HCT116 (cell line): ENCODE measurements at regions not wholly inside any gene's neighbourhood (a gene's known extent, or its start where the extent isn't known, plus 50 kb on each side); places are given as distances from the start of the nearest gene placed in this dataset.

ENCODE experiments used
- ATAC-seq: fragments of 200-7000 bp; cut with Tn5 transposase; 2 replicates; pipeline ENCODE4 v1.9.1; 2020; ENCODE audit warnings: mild to moderate bottlenecking, moderate library complexity
- BruUV-seq: library from RNA; stranded (reverse); fragments of 400-500 nt; replicated peaks from 2 replicates; lab custom pipeline; 2021; lab: Mats Ljungman, UMichigan
- CTCF ChIA-PET: fragments of 300-600 bp; sonication (Branson Sonifier 250); formaldehyde crosslinking; loops from one replicate; lab custom pipeline; 2021; ENCODE audit warnings: antibody characterized with exemption; lab: Charles Lee
- POLR2A ChIA-PET: fragments of 300-600, 350-600 bp; sonication (Branson Sonifier 250); formaldehyde crosslinking; loops from one replicate; lab custom pipeline; 2021; ENCODE audit warnings: antibody characterized with exemption; lab: Charles Lee
- RAD21 ChIA-PET, 2 experiments: fragments of 300-600 bp; sonication (Branson Sonifier 250); formaldehyde crosslinking; loops; one replicate each; lab custom pipeline; 2023; ENCODE audit warnings: low total read pairs in 2 of 2; ENCODE audit not compliant: uncharacterized antibody in 2 of 2, unreplicated experiment in 2 of 2, low non-redundant PET in 1 of 2; lab: Charles Lee
- DNase-seq: peaks from one replicate; pipeline ENCODE4 v3.0.0-alpha.2; 2010; ENCODE audit warnings: low read depth, low spot score
- H2AFZ ChIP-seq: fragments of 200-600 bp; shearing (Covaris generic), sonication (generic); 2 replicates; pipeline ENCODE4 v1.6.1; 2017; ENCODE audit warnings: low read depth, mixed run types, mixed read lengths, antibody characterized with exemption, low read length; ENCODE audit not compliant: poor library complexity, severe bottlenecking
- H3K27ac ChIP-seq: 2 replicates; pipeline ENCODE4 v1.5.1; 2012; ENCODE audit warnings: low read depth, low read length
- H3K27me3 ChIP-seq: fragments of 200-600 bp; sonication (generic); 2 replicates; pipeline ENCODE4 v1.6.1; 2016; ENCODE audit warnings: mixed run types, low read length, mixed read lengths; ENCODE audit not compliant: insufficient read depth
- H3K36me3 ChIP-seq, 2 experiments: fragments of 200-500 bp in 1 of 2; fragments of 200-600 bp in 1 of 2; sonication (Bioruptor generic) in 1 of 2; sonication (generic) in 1 of 2; 2 replicates each; pipeline versions ENCODE4 v1.5.1 to v1.6.1; 2014 to 2016; ENCODE audit warnings: low read length in 2 of 2, inconsistent platforms in 1 of 2, mixed read lengths in 1 of 2, mixed run types in 1 of 2; ENCODE audit not compliant: insufficient read depth in 2 of 2, control insufficient read depth in 1 of 2
- H3K4me1 ChIP-seq, 2 experiments: fragments of 200-600 bp in 1 of 2; sonication (generic) in 1 of 2; 2 replicates each; pipeline versions ENCODE4 v1.5.1 to v1.6.1; 2012 to 2017; ENCODE audit warnings: low read length in 2 of 2, inconsistent platforms in 1 of 2, mild to moderate bottlenecking in 1 of 2, mixed read lengths in 1 of 2, mixed run types in 1 of 2, moderate library complexity in 1 of 2; ENCODE audit not compliant: insufficient read depth in 2 of 2, control insufficient read depth in 1 of 2
- H3K4me2 ChIP-seq: fragments of 200-600 bp; sonication (generic); 2 replicates; pipeline ENCODE4 v1.6.1; 2017; ENCODE audit warnings: mixed run types, low read length, mixed read lengths
- H3K4me3 ChIP-seq, 2 experiments: fragments of 200-600 bp in 1 of 2; sonication (generic) in 1 of 2; replicated peaks in 1 of 2; 2 replicates each; pipeline ENCODE4 v1.5.1; 2011 to 2016; ENCODE audit warnings: low read length in 2 of 2, control low read depth in 1 of 2, low read depth in 1 of 2, mild to moderate bottlenecking in 1 of 2, mixed read lengths in 1 of 2, mixed run types in 1 of 2
- H3K79me2 ChIP-seq: fragments of 200-600 bp; sonication (generic); 2 replicates; pipeline ENCODE4 v1.6.1; 2017; ENCODE audit warnings: mild to moderate bottlenecking, mixed run types, low read length, moderate library complexity, mixed read lengths; ENCODE audit not compliant: insufficient read depth
- H3K9ac ChIP-seq: fragments of 200-600 bp; sonication (generic); 2 replicates; pipeline ENCODE4 v1.6.1; 2016; ENCODE audit warnings: low read length, mixed read lengths
- H3K9me2 ChIP-seq: fragments of 200-600 bp; sonication (generic), shearing (Covaris generic); 2 replicates; pipeline ENCODE4 v1.6.1; 2017; ENCODE audit warnings: mixed run types, mild to moderate bottlenecking, moderate library complexity; ENCODE audit not compliant: insufficient read depth
- H3K9me3 ChIP-seq, 2 experiments: fragments of 200-500 bp in 1 of 2; fragments of 200-600 bp in 1 of 2; sonication (Bioruptor generic) in 1 of 2; sonication (generic) in 1 of 2; 2 replicates each; pipeline ENCODE4 v1.6.1; 2014 to 2017; ENCODE audit warnings: low read length in 2 of 2, mixed read lengths in 2 of 2, inconsistent platforms in 1 of 2, low read depth in 1 of 2, mild to moderate bottlenecking in 1 of 2, mixed run types in 1 of 2, moderate library complexity in 1 of 2; ENCODE audit not compliant: control insufficient read depth in 1 of 2, insufficient read depth in 1 of 2
- H4K20me1 ChIP-seq: fragments of 200-600 bp; sonication (generic), shearing (Covaris generic); 2 replicates; pipeline ENCODE4 v1.6.1; 2017; ENCODE audit warnings: mixed run types, mild to moderate bottlenecking, moderate library complexity; ENCODE audit not compliant: insufficient read depth
- CEBPB ChIP-seq: IDR thresholded peaks from 2 replicates; pipeline ENCODE4 v1.6.1; 2012; ENCODE audit warnings: low read depth
- CTCF ChIP-seq, 3 experiments: fragments of 200-600 bp in 1 of 3; sonication (generic) in 1 of 3; IDR thresholded peaks in 2 of 3; conservative IDR thresholded peaks in 1 of 3; 2 replicates each; pipeline ENCODE4 v1.5.1; 2012 to 2017; ENCODE audit warnings: low read depth in 2 of 3, low read length in 2 of 3, antibody characterized with exemption in 1 of 3, borderline replicate concordance in 1 of 3, control low read depth in 1 of 3, mild to moderate bottlenecking in 1 of 3, mixed read lengths in 1 of 3, mixed run types in 1 of 3, moderate library complexity in 1 of 3; ENCODE audit not compliant: insufficient read depth in 1 of 3
- EZH2 ChIP-seq: fragments of 200-600 bp; sonication (generic); IDR thresholded peaks from 2 replicates; pipeline ENCODE4 v1.6.1; 2017; ENCODE audit warnings: antibody characterized with exemption, mixed run types
- EZH2phosphoT487 ChIP-seq: fragments of 200-600 bp; IDR thresholded peaks from 2 replicates; pipeline ENCODE4 v1.6.1; 2018; ENCODE audit warnings: antibody characterized with exemption, borderline replicate concordance
- FOSL1 ChIP-seq: IDR thresholded peaks from 2 replicates; pipeline ENCODE4 v1.6.1; 2012; ENCODE audit warnings: low read depth
- MAX ChIP-seq: IDR thresholded peaks from 2 replicates; pipeline ENCODE4 v1.6.1; 2012
- POLR2A ChIP-seq: IDR thresholded peaks from 2 replicates; pipeline ENCODE4 v1.7.0; 2011; ENCODE audit warnings: borderline replicate concordance; ENCODE audit not compliant: insufficient read depth, insufficient read length; ENCODE audit errors: extremely low read depth
- POLR2AphosphoS5 ChIP-seq: IDR thresholded peaks from 2 replicates; pipeline ENCODE4 v1.6.1; 2011; ENCODE audit warnings: mild to moderate bottlenecking, low read depth, low read length, moderate library complexity
- RAD21 ChIP-seq: IDR thresholded peaks from 2 replicates; pipeline ENCODE4 v1.6.1; 2012; ENCODE audit warnings: low read depth, mild to moderate bottlenecking
- YY1 ChIP-seq: IDR thresholded peaks from 2 replicates; pipeline ENCODE4 v1.6.1; 2011; ENCODE audit warnings: low read length, low read depth, moderate library complexity, mild to moderate bottlenecking; ENCODE audit not compliant: insufficient replicate concordance; ENCODE audit errors: extremely low read depth
- ZFX ChIP-seq: fragments of 450-650 bp; IDR thresholded peaks from 2 replicates; pipeline ENCODE4 v1.6.1; 2017
- intact Hi-C: fragments of 100-400 bp; cut with micrococcal nuclease; formaldehyde crosslinking; loops from 2 replicates; pipeline ENCODE4 v1.10.0; 2022

- ATAC-seq (peak; percentile 98), DNase-seq (peak; percentile 57)
- ChIA-PET CTCF (interaction anchor here (1.1 to 2.6 kb wide), 4 partner anchors 11 to 1113 kb away, joined by 3 to 18 read pairs (median 4); no protein-coding TSS in a partner anchor), RAD21 (interaction anchor here (0.6 to 1.2 kb wide), 2 partner anchors 149 kb away, joined by 3 to 7 read pairs; no protein-coding TSS in a partner anchor), POLR2A (no interaction called here)
- no peaks in the 10 kb centered on the region for H3K79me2 ChIP-seq
- H3K9me3 ChIP-seq = no peaks in the 10 kb centered on the region
- no peak overlapping the region for H3K27ac ChIP-seq
- intact Hi-C loops = loop anchor here (1.0 to 5.0 kb wide), 5 partner anchors 149 to 1114 kb away; no protein-coding TSS in a partner anchor
- H4K20me1 ChIP-seq = no peaks in the 10 kb centered on the region
- no TSS peak for BruUV-seq
- no peak overlapping the region for H2AFZ ChIP-seq
- H3K4me1 ChIP-seq = no peaks in the 10 kb centered on the region
- H3K4me2 ChIP-seq = no peak overlapping the region
- H3K9ac ChIP-seq = no peak overlapping the region
- H3K36me3 ChIP-seq = no peaks in the 10 kb centered on the region
- no peak overlapping the region for H3K4me3 ChIP-seq
- peaks cover 23% of the 10 kb centered on the region for H3K27me3 ChIP-seq
- no peaks in the 10 kb centered on the region for H3K9me2 ChIP-seq
- TF ChIP-seq EZH2phosphoT487 = no peak
- peak; percentile 56 to 79 (median 79); a peak in 5 of 6 replicates for TF ChIP-seq CTCF (IDR thresholded peaks at IDR 0.05 in 2 of 3, conservative IDR thresholded peaks at IDR 0.05 in 1 of 3; ENCODE audit: borderline replicate concordance in 1 of 3, insufficient read depth in 1 of 3, low read depth in 2 of 3, low read length in 2 of 3)
- TF ChIP-seq RAD21 = peak; percentile 81
- TF ChIP-seq EZH2 = no peak
These were observed 74.5 kb upstream of the YPEL5 start for GRCh38 chr2:30072250-30072842.

- H3K4me1 ChIP-seq = no peaks in the 10 kb centered on the region
- no peak overlapping the region for H2AFZ ChIP-seq
- intact Hi-C loops = loop anchor here (2.0 to 5.0 kb wide), 4 partner anchors 231 to 1115 kb away; no protein-coding TSS in a partner anchor
- peaks cover 23% of the 10 kb centered on the region for H3K27me3 ChIP-seq
- H3K4me3 ChIP-seq = no peak overlapping the region
- no peaks in the 10 kb centered on the region for H4K20me1 ChIP-seq
- RAD21 ChIA-PET = no interaction called here
- no peaks in the 10 kb centered on the region for H3K9me2 ChIP-seq
- DNase-seq (no peak), ATAC-seq (no peak)
- no peak overlapping the region for H3K4me2 ChIP-seq
- BruUV-seq = no TSS peak
- no peaks in the 10 kb centered on the region for H3K79me2 ChIP-seq
- no peaks in the 10 kb centered on the region for H3K9me3 ChIP-seq
- POLR2A ChIA-PET = no interaction called here
- H3K27ac ChIP-seq = no peak overlapping the region
- H3K9ac ChIP-seq = no peak overlapping the region
- CTCF ChIA-PET = interaction anchor here (1.2 to 1.3 kb wide), 2 partner anchors 150 to 612 kb away, joined by 3 to 6 read pairs; no protein-coding TSS in a partner anchor
- H3K36me3 ChIP-seq = no peaks in the 10 kb centered on the region
- TF ChIP-seq ZFX (no peak), CEBPB (no peak), MAX (no peak), FOSL1 (no peak), POLR2A (no peak), CTCF (IDR thresholded peaks at IDR 0.05 in 2 of 3, conservative IDR thresholded peaks at IDR 0.05 in 1 of 3; ENCODE audit: borderline replicate concordance in 1 of 3, insufficient read depth in 1 of 3, low read depth in 2 of 3, low read length in 2 of 3) (no peak), RAD21 (no peak), YY1 (no peak), POLR2AphosphoS5 (no peak)
These were observed 73.3 kb upstream of the YPEL5 start for GRCh38 chr2:30073523-30073922.
